HL-60 (cell line): ENCODE measurements at regions not wholly inside any gene's neighbourhood (a gene's known extent, or its start where the extent isn't known, plus 50 kb on each side); places are given as distances from the start of the nearest gene placed in this dataset.

Source experiments
- DNase-seq, 2 experiments: peaks; one replicate each; pipeline ENCODE4 v3.0.0-alpha.2; 2010 to 2020; ENCODE audit warnings: low read depth in 1 of 2, low spot score in 1 of 2
- H3K27ac ChIP-seq: fragments of 250-450 bp; sonication (Bioruptor Pico); replicated peaks from 2 replicates; pipeline ENCODE4 v1.5.1; 2020; ENCODE audit warnings: mild to moderate bottlenecking, moderate library complexity
- H3K27me3 ChIP-seq: fragments of 250-450 bp; sonication (Bioruptor Pico); 2 replicates; pipeline ENCODE4 v1.5.1; 2021; ENCODE audit warnings: mild to moderate bottlenecking, moderate library complexity; ENCODE audit not compliant: insufficient read depth, poor library complexity, severe bottlenecking
- H3K4me3 ChIP-seq: replicated peaks from 2 replicates; pipeline ENCODE4 v1.5.1; 2011; ENCODE audit warnings: mild to moderate bottlenecking, control low read depth, low read length; ENCODE audit not compliant: insufficient read depth
- CTCF ChIP-seq: IDR thresholded peaks from one replicate; pipeline ENCODE4 v1.5.1; 2011; ENCODE audit warnings: low read length, control low read depth, inconsistent platforms; ENCODE audit not compliant: insufficient read depth
- GABPA ChIP-seq: IDR thresholded peaks from 2 replicates; pipeline ENCODE4 v1.6.1; 2012; ENCODE audit warnings: low read depth
- POLR2AphosphoS5 ChIP-seq: IDR thresholded peaks from 2 replicates; pipeline ENCODE4 v1.6.1; 2012; ENCODE audit warnings: low read depth
- REST ChIP-seq: IDR thresholded peaks from 2 replicates; pipeline ENCODE4 v1.6.1; 2012; ENCODE audit warnings: low read depth; ENCODE audit not compliant: insufficient replicate concordance
- SPI1 ChIP-seq: IDR thresholded peaks from 2 replicates; pipeline ENCODE4 v1.6.1; 2012; ENCODE audit warnings: low read depth, mild to moderate bottlenecking, borderline replicate concordance

GRCh38 chr12:34342048-34342447 is 319.8 kb downstream of the ALG10 start:
- Histone ChIP-seq H3K4me3 (no peak overlapping the region), H3K27ac (no peak overlapping the region), H3K27me3 (no peaks in the 10 kb centered on the region)
- TF ChIP-seq CTCF: no peak
- no peak for TF ChIP-seq POLR2AphosphoS5
- TF ChIP-seq SPI1: no peak
- TF ChIP-seq REST: no peak
- no peak for TF ChIP-seq GABPA
- DNase-seq: no peak

GRCh38 chr12:34343345-34343744 is 321.0 kb downstream of the ALG10 start:
- Histone ChIP-seq H3K27ac (no peak overlapping the region), H3K4me3 (no peak overlapping the region), H3K27me3 (no peaks in the 10 kb centered on the region)
- DNase-seq: no peak
- TF ChIP-seq REST: no peak
- no peak for TF ChIP-seq CTCF
- no peak for TF ChIP-seq GABPA
- TF ChIP-seq POLR2AphosphoS5: no peak

- H3K27ac ChIP-seq: no peak overlapping the region
- H3K4me3 ChIP-seq: no peak overlapping the region
- no peak for DNase-seq
- H3K27me3 ChIP-seq: no peaks in the 10 kb centered on the region
- TF ChIP-seq REST (no peak), CTCF (no peak), GABPA (no peak), SPI1 (no peak), POLR2AphosphoS5 (no peak)
These were observed 321.5 kb downstream of the ALG10 start for GRCh38 chr12:34343766-34344165.
